LoVo (cell line): ENCODE measurements at regions not wholly inside any gene's neighbourhood (a gene's known extent, or its start where the extent isn't known, plus 50 kb on each side); places are given as distances from the start of the nearest gene placed in this dataset.
"Not testable (repeated sequence)": the region's sequence is repeated elsewhere in the genome, so short reads cannot be mapped to it uniquely, and the experiment has no call there.

Experiments
- DNase-seq: peaks from one replicate; pipeline ENCODE4 v3.0.0-alpha.2; 2016; ENCODE audit warnings: low spot score

- no peak for DNase-seq
Measured at GRCh38 chr6:1230689-1231605, 81.0 kb upstream of the FOXQ1 start.

- no peak for DNase-seq
Measured at GRCh38 chr6:1230281-1230680, 81.6 kb upstream of the FOXQ1 start.

DNA sequence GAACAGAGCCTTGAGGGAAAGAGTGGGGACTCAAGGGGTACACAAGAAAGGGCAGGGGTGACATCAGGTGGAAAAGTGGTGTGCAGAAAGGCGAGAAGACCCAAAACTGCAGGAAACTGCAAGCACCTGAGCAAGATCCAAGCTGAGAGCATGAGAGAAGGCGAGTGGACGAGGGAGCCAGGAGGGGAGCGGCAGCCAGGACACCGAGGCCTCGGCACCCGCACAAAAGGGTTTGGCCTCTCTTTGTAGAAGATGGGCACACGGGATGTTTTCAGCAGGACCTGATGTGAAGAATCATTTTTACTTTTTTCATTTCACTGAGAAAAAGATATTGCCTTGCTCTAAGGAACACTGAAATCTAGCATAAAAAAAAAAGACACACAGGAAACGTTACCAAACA is 82.1 kb upstream of the FOXQ1 start:
- no peak for DNase-seq

GRCh38 chr6:1229301-1229700 is 82.6 kb upstream of the FOXQ1 start:
- DNase-seq, result no peak

- DNase-seq, result no peak
Measured at GRCh38 chr6:1228754-1229191, 83.1 kb upstream of the FOXQ1 start.

- DNase-seq, result no peak
Measured at GRCh38 chr6:1227935-1228753, 83.8 kb upstream of the FOXQ1 start.

DNA sequence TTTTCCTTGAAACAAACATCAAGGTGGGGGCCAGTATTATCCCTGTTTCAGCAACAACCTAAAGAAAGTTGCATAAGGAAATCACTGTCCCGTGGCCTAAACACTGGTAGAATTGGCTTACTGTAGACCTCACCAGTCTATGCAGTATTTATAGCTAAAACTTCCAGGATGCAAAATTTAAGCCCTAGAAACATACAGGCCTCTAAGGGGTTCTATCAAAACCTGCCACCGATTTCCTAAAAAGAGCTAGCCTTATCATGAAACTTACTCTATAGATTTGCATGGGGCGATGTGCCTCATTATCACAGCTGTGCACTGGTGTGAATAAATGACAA is 84.3 kb upstream of the FOXQ1 start:
- DNase-seq, result no peak

DNA sequence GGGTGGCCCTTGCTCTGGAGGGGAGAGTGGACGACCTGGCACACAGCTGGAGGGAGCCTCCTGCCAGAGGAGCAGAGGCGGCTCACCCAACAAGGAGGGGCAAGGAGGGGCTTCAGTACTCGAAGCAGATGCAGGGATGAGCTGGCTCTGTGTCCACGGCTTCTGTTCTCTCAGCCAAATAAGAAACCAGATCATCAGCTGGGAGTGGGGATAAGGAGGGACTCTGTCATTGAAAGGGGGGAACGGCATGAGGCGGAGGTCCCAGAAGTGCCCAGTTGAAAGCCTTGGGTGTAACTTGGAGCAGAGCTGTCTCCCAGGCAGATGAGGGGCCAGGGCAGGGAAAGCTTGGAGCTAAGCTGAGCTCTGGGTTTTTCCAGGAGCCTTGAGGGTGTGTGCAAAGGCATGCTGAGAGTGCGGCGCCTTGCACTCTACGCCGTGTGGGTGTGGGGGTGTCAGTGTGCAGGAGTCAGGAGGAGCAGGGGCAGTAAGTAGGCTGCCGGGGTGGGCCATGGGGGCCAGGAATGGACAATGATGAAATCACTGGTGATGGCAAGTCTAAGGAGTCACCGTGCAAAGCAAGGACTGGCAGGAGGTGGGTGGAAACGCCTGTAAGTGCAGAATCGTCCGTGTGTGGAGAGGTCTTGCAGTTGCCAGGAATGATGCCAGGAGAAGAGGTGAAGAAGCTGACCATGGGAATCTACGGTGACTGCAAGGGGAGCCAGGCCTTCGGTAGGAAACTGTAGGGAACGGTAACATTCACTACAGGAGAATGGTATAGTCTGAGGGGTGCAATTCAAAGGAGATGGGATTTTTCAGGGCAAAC is 85.4 kb upstream of the FOXQ1 start:
- DNase-seq, result no peak

DNA sequence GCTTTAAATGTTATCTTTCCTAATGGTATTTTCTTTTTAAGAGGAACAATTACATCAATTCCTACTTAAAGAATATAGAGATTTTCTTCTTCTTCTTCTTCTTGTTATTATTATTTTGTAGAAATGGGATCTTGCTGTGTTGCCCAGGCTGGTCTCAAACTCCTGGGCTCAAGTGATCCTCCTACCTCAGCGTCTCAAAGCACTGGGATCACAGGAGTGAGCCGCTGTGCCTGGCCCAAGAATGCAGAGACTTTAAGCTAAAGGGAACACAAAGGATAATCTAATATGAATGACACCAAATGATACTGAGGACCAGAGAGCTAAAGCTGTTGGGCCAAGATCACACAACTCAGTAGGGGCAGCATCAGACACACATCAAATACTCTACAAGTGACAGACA is 87.4 kb upstream of the FOXQ1 start:
- DNase-seq, result no peak

- DNase-seq, result no peak
Measured at GRCh38 chr6:1222728-1223595, 88.9 kb upstream of the FOXQ1 start.

GRCh38 chr6:1217396-1217795 is 94.5 kb upstream of the FOXQ1 start:
- no peak for DNase-seq

DNA sequence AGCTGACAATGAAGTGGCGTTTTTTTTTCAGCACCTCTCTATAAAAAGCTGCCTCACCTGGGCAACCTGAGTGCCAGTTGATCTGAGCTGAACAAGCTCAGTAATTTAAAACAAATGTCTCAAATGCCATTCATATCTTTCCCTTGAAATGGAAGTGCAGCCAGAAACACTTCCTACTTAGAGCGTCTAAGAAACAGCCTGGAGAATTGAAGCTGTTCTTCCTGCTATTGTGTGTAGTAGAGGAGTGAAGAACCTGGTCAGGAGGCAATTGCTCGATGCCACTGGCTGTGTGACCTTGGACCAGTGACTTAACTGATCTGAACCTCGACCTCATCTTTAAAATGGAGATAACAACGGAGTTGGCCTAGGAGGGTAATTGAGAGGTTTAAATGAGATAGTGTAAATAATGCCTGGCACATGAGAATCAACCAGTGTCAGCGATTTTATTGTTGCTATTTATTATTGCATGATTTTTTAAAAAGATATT is 95.4 kb upstream of the FOXQ1 start:
- DNase-seq, result no peak

- no peak for DNase-seq
Measured at GRCh38 chr6:1215884-1216487, 95.9 kb upstream of the FOXQ1 start.

DNA sequence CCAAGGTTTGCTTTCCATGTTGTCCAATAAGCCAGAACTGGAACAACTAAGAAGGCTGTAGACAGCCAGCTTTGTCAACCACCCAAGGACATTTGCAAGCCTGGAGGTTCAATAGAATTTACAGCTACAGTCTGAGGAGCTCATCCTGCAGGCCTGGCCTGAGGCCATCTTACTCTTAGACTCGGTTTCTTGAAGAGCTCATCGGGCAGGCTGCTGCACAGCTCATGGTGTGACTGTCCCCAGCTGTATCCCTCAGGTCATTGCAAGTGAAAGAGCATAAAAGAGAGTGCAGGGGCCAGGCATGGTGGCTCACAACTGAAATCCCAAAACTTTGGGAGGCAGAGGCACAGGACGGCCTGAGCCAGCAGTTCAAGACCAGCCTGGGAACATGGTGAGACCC is 96.9 kb upstream of the FOXQ1 start:
- DNase-seq, result no peak

GRCh38 chr6:1212919-1213318 is 99.0 kb upstream of the FOXQ1 start:
- no peak for DNase-seq

GRCh38 chr6:1212138-1212537 is 99.8 kb upstream of the FOXQ1 start:
- DNase-seq, result not testable (repeated sequence)

DNA sequence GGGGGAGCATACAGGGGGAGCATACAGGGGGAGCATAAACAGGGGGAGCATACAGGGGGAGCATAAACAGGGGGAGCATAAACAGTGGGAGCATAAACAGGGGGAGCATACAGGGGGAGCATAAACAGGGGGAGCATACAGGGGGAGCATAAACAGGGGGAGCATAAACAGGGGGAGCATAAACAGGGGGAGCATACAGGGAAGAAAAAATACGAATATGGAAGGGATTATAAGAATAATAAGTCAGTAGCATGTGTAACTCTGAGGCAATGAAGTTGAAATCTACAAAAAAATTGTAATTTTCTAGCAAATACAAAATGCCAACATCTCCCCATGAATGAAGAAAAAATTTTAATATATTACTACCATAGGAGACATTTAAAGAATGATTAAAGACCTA is 101.3 kb upstream of the FOXQ1 start:
- not testable (repeated sequence) for DNase-seq

- no peak for DNase-seq
Measured at GRCh38 chr6:1208876-1209275, 103.0 kb upstream of the FOXQ1 start.

DNA sequence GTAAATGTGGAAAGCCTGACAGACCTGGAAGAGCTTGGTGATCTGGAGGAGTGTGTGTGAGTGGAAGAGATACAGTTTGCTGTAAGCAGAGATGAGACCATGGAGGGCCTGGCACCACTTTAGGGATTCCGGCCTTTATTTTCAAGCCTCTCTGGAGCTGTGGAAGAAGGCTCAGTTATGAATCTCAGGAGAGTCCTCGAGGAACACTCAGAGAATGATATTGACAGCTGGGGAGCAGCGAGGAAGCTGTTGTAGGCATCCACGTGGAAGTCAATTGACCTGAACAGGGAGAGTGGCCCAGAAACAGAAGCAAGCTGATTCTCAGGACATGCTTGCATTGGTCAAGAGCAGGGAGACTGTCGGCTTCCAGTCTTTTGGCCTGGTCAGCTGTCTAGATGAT is 108.4 kb upstream of the FOXQ1 start:
- DNase-seq, result no peak

GRCh38 chr6:1202201-1202600 is 109.7 kb upstream of the FOXQ1 start:
- no peak for DNase-seq
